Putamen (tissue), 1 donor: ENCODE measurements at regions not wholly inside any gene's neighbourhood (a gene's known extent, or its start where the extent isn't known, plus 50 kb on each side); places are given as distances from the start of the nearest gene placed in this dataset.
"Not testable (repeated sequence)": the region's sequence is repeated elsewhere in the genome, so short reads cannot be mapped to it uniquely, and the experiment has no call there.

Experiments used
- DNase-seq: peaks from one replicate; pipeline ENCODE4 v3.0.0-alpha.2; 2016; ENCODE audit warnings: low spot score

DNA sequence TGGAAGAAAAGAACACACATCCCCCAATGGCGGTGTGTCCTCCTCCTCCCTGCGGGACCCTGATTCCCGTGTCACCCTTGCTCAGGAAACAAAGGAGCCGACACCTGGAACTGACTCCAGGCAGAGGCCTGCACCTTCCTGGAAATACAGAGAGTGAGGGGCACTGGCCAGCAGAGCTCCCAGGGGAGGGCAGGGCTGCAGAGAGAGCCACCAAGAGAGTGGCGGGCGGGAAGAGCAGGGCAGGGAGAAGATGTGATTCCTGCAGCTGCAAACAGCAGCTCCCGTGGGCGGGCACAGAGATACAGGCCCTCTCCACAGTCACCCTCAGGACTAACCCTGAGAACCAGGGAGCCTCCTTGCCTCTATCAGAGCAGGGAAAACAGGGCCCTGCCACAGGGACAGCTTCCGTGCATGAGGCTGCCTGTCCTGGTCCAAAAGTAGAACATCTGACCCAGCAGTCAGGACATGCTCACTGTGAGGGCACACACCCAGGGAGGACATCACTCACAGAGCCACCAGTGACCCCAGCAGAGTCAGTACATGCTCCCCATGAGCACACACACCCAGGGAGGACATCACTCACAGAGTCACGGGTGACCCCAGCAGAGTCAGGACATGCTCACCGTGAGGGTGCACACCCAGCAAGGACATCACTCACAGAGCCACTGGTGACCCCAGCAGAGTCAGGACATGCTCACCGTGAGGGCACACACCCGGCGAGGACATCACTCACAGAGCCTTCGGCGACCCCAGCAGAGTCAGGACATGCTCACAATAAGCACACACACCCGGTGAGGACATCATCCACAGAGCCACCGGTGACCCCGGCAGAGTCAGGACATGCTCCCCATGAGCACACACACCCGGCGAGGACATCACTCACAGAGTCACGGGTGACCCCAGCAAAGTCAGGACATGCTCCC, 193.1 kb downstream of the DLL1 start:
- DNase-seq = no peak

DNA sequence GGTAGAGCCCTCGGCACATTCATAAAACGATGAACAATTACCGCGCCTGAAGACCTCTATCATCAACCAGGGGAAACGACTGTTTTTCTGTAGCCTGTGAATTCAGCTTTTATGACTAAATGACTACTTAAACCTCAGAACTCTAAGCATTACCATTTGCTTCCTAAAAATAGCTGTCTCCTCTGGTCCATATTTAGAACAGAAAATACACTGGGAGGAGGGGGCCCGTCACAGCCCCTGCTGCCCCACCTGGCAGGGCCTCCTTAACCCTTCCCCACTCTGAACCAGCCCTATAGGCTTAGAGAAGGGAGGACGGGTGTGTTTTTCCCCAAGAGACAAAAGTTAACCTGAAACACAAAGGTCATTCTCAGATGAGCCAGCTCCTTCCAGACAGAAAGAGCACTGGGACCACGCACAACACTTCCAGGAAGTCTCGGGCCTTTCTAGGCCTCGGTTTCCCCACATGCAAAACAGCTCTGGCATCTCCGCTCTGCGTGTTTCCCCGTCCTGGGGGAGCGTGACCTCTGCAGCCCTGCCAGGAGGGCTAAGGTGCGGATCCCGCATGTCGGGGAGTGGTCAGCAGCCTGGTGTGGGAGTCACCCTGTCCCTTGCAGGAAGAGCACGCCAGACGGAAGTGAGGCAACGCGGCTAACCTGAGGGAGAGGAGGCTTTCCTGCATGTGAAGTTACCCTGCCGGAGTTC, 193.9 kb downstream of the DLL1 start:
- DNase-seq = no peak

DNA sequence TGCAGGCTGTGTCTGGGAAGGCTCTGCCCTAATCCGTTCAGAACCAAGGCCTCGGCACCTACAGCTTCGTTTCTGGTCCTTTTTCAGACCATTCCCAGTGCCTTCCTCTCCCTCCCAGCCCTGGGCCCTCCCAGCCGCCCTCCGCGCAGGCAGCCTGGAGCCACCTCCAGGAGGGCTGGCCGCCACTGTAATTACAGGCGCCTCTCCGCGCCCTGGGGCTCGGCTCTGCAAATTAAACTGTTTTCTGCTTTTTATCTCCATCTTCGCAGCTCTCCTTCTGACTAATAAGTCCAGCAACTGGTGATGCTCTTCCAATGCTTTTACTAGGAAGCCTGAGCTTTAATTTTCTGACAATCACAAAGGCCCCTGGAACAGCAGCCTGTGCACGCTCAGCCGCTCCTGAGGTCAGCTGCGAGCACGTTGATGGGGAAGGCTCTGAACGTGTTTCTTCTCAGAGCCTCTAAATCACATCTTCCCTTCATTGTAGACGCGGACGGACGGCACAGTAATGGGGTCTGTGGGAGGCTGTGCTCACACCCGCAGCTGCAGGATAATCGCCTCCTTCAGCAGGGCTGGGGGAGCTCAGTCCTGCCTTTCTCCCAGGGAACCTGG, 194.6 kb downstream of the DLL1 start:
- DNase-seq = no peak

DNA sequence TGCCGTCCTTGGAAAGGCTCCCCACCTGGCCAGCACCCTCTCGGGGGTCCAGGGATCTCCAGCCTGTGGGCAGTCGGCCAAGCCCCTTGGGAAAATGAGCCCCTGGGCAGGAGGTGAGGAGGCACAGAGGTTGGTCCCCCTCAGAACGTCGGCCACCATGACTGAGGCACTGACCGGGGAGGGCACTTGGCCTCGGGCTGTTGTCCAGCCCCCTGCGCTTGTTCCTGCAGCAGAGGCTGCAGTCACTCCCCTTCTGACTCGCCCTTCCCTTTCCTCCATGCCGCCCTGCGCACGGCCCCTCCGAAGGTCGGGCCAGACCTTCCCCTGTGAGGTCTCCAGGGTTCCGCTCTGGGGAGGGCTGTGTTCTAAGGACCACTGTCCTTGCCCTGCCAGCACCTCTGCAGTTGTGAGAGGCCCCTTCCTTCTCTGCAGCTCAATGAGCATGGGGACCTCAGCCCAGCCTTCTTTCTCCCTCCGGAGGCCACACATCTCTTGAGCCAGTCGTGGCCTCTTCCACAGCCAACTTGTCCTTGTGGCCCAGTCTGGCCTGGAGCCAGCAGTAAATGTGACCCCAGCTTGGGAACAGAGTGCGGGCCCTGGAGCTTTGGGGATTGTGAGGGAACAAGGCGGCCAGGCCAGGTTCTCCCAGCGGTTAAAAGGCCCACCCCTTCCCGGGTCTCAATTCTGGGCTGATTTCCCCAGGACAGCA, 195.5 kb downstream of the DLL1 start:
- no peak for DNase-seq

DNA sequence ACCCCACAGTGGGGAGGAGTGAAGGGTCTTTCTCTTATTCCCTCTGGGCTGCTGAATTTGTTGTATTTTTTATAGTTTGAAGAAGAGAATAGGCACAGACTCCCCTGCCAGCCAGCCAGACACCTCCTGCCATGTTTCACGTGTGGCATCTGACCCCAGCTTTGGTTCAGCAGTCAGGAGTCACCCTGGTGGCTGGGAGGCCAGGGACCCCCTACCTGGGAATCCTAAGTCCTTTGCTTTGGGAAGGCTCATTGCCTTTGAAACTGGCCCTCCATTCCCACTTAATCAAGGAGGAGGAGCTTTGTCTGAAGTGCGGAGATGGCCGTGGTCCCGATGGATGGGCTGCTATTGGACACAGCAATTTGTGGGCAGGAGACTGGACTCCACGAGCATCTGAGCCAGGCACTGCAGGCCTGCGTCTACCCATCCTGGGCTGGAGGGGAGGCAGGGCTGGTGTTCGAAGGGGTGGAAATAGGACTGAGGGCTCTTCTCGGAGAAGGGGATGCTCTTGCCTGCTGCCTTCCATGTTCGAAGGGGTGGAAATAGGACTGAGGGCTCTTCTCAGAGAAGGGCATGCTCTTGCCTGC, 196.1 kb downstream of the DLL1 start:
- DNase-seq = no peak

DNA sequence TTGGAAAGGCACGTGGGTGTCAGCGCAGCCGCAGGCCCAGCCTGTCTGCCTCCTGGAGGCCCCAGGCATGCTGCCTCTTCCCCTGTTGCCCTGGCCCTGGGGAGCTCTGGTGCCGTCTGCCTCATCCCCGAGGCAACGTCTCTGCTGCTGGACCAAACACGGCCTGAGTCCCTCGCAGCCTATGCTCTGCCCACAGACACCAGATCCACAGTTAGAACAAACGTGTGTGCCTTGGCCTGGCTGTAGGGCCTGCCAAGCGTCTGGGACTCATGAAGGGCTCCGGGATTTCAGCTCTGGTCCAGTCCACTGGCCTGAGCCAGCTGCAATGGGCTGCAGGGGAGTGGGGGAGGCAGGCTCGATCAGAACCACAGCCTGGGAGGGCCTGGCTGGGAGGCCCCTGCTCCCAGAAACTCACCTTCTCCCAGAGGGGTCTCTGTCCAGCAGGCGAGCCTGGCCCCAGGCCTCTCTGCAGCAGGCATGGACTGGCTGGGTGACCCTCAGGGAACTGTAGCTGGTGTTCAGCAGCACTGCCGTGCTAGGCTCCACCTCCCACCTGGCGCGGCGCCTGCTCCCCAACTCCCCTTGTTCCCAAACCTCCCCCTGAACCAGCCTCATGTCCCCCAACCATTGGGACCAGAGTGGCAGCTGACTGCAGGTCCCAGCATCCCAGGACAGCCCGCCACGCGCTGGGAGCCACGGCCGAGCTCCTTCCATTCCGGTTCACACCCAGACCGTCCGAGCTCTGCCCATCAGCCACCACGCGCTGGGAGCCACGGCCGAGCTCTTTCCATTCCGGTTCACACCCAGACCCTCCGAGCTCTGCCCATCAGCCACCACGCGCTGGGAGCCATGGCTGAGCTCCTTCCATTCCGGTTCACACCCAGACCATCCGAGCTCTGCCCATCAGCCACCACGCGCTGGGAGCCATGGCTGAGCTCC, 197.0 kb downstream of the DLL1 start:
- DNase-seq = no peak

DNA sequence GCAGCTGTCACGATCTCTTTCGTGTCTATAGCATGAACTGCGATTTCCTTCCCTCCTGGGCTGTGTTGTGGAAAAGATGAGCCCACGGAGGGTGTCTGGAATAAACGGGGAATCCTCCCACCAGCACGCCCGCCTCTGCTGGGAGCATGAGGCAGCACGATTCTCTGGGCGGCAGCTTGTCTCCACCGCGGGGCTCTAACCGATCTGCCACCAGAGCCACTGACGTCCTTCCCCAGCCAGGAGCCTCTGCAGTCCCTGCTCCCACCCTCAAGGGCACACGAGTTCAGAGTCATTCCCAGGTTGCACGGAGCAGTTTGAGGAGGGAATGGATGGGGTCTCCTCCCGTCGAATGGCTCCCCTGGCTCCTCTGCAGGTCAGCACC, 197.6 kb downstream of the DLL1 start:
- no peak for DNase-seq

DNA sequence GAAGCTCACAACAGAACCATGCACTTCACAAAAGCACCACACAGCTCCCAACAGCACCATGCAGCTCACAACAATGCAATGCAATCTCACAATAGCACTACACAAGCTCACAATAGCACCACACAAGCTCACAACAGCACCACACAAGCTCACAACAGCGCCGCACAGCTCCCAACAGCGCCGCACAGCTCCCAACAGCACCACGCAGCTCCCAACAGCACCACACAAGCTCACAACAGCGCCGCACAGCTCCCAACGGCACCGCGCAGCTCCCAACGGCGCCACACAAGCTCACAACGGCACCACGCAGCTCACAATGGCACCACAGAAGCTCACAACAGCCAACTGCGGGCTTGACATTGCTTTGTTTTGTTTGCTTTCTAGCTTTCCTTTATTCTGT, 198.1 kb downstream of the DLL1 start:
- no peak for DNase-seq

DNA sequence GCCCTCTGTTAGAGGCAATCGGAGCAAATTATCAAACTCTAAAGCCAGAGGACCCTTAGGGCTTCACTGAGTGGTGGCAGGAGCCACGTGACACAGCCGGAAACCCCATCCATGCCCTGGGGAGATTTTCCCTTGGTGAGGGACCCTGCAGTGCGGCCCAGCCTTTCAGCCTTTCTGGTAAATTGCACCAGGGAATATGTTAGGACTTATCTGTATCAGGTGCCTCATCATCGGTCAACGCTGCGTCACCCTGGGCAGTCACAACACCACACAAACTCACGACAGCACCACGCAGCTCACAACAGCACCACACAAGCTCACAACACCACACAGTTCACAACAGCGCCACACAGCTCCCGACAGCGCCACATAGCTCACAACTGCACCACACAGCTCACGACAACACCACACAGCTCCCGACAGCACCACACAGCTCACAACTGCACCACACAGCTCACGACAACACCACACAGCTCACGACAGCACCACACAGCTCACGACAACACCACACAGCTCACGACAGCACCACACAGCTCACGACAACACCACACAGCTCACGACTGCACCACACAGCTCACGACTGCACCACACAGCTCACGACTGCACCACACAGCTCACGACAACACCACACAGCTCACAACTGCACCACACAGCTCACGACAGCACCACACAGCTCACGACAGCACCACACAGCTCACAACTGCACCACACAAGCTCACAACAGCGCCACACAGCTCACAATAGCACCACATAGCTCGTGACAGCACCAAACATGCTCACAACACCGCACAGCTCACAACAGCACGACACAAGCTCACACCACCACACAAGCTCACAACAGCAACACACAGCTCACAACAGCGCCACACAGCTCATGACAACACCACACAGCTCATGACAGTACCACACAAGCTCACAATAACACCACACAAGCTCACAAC, 199.0 kb downstream of the DLL1 start:
- no peak for DNase-seq

DNA sequence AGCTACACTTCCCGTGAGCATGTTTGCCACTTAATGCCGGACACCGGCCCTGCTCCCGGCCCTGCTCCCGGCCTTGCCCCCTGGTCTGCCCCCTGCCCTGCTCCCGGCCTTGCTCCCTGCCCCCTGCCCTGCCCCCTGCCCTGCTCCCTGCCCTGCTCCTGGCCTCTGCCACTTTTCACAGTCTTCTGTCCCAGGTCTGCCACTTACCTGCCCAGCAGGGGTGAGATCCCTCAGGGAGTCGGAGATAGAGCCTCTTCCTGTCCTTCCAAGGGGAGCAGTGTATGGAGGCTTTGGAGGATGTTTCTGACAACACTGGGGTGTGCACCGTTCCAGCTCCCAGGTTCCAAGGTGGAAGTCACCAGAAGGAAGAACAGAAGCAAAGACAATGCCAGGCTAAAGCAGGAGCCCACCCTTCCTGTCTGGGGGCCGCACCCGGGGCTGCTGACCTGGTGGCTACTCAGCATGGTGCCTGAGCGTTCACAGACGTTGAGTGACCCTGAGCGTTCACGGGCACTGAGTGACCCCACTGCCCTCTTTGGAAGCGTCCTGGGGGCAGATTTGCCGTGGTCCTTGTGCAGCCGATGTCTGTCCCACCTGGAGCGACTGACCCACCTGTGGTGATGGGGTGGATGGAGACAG, 199.8 kb downstream of the DLL1 start:
- no peak for DNase-seq

DNA sequence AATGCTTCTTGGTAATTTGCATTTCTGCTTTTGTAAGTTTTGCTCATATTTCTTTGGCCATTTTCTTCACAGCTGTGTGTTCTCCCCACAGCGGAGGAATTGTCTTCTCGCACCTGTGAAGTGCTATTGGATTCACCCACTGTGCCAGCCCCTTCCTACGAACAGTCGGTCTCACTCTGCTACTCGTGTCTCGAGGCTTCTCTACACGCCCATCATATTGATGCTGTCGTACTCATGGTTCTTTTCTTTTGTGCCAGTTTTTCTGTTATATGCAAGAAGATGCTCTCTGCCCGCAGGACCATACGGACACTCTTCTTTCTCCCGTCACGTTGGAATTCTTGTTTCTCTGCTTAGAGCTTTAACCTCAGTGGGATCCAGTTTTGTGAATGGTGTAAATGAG, 200.3 kb downstream of the DLL1 start:
- DNase-seq = no peak

DNA sequence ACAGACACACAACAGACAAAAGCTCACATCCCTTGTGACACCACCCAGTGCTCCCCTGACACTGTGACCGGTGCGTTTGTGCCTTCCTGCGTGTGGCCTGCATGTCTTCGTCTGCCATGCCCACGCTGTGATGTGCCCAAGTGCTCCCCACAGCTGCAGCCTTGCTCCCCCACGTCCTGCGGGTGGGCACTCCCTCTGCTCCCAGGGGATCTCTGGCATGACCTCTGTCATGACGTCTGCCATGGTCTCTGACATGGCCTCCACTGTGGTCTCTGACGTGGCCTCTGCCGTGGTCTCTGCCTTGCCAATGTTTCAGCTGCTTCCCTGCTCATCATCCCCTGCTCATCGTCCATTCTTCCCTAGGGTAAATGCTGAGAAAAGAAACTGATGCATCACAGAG, 200.9 kb downstream of the DLL1 start:
- no peak for DNase-seq

DNA sequence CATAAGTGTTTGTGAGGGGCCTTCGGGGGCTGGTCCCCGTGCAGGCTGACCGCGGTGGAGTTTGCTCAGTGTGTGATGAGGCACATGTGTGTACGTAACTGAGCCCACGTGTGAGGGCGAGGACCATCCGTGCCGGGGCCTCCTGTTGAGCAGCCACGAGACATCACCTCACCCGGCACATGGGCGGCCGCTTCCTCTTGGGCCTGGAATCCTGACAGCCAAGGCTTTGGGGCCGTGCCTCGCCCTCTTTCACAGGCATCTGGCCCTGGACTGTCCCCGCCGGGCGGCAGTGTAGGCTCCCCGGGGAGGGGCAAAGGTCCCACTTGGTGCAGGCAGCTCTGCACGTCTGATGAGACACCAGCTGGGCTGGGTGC, 202.3 kb downstream of the DLL1 start:
- DNase-seq = no peak

DNA sequence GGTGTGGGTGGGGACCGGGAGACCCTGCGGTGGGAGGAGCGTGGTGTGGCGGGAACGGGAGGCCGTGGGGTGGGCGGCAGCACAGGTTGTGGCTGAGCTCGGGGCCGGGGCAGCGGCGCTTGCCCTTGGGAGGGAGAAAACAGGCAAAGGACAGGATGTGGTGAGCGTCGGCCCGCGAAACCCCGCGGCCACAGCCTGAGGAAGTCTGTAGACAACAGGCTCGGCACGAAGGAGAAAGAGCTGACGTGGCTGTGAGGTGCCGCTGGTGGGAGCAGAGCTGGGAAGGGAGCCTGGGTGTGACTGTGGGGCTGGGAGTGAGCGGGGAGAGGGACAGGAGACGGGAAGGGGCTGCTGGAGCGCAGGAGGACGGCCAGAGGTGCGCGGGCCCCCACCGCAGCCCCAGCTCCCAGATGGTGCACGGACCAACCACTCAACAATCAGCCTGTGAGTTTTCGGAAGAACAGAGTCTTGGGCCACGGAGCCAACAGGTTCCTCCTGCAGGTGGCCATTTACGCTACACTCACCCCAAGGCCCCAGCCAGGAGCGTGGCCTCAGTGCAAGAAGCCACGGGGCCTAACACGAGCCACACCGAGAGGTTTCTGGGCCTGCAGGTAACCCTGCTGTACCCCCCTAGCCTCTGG, 202.8 kb downstream of the DLL1 start:
- DNase-seq = no peak

DNA sequence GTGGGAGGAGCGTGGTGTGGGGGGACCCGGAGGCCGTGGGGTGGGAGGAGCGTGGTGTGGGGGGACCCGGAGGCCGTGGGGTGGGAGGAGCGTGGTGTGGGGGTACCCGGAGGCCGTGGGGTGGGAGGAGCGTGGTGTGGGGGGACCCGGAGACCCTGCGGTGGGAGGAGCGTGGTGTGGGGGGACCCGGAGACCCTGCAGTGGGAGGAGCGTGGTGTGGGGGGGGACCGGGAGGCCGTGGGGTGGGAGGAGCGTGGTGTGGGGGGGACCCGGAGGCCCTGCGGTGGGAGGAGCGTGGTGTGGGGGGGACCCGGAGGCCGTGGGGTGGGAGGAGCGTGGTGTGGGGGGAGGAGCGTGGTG, 203.5 kb downstream of the DLL1 start:
- DNase-seq = not testable (repeated sequence)

DNA sequence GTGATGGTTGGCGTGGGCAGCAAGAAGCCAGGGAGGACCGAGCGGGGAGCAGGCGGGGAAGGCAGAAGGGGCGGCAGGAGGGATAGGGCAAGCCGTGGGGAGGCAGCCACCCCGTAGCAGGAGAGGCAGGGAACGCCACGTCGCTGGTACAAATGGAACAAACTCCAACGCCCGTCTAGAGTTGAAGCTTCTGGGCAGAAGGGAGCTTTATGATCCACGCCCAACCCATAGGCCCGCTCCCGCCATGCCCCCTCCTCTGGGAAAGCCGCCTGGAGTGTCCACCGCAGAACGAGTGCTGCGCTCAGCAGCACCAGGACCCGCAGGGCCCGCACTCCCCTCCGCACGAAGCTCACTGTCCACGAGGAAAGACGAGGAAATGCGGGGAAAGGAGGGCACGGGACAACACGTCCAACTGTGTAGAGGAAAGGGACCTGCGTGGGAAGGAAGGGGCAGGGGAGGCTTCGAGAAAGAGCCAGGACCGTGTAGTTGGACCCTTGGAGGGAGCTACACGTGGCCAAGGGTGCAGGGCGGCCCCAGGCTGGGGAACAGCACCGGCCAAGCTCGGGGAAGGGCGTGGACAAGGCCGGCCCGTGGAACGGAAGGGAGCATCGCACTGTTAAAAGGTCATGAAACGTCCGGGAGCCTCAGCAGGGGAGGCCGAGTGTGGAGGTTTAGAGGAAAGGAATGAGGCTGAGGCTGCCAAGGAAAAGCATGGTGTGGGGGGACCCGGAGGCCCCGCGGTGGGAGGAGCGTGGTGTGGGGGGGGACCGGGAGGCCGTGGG, 204.0 kb downstream of the DLL1 start:
- no peak for DNase-seq

DNA sequence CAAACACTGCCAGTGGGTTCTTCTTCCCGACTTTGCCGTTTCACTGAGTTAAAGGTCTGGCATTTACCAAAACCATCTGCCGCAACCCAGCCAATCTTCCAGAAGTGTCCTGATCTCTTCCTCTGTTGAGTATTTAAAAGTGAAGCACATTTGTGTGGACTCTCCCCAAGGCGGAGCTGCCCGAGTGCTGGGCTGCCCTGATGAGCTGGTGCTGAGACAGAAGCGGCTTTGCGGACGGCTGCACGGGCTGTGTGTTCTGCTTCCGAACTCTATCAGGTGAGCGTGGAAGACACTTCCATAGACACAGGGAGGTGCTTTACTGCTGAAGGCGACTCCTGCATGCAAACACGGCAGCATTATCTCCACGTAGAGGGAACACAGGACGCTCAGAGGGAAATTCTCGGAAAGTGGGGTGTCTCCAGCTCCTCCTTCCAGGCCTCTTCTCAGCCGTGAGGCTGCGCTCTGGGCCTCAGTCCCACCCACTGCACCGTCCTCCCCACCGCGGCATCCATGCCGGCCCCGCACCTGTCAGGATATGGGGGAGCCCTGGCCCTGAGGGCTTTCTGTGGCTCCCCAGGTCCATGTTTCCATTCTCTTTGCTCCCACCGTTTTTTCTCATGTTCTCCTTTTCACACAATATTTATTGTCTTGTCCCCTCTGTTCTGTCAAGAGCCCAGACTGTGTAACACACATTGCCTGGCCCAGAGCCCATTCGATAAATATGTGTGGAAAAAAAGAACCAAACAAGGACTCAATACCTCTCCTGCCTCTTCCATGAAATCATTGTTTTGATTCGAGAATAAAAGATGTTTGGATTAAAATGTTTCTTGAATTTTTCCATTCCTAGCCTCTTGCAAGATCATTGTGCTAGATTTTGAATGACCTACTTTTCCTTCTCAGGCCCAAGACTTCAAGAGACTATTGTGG, 205.1 kb downstream of the DLL1 start:
- no peak for DNase-seq
